EH (cell line): ENCODE measurements at regions not wholly inside any gene's neighbourhood (a gene's known extent, or its start where the extent isn't known, plus 50 kb on each side); places are given as distances from the start of the nearest gene placed in this dataset.
"Not testable (repeated sequence)": the region's sequence is repeated elsewhere in the genome, so short reads cannot be mapped to it uniquely, and the experiment has no call there.

ENCODE experiments used
- DNase-seq: peaks from one replicate; pipeline ENCODE4 v3.0.0-alpha.2; 2015; ENCODE audit warnings: low read depth

GRCh38 chr6:105537981-105538578, 135.2 kb upstream of the PREP start:
- no peak for DNase-seq

- no peak for DNase-seq
Measured at GRCh38 chr6:105536961-105537360, 134.1 kb upstream of the PREP start.

- no peak for DNase-seq
Measured at GRCh38 chr6:105533301-105533700, 130.4 kb upstream of the PREP start.

GRCh38 chr6:105526225-105526872, 123.5 kb upstream of the PREP start:
- DNase-seq, result no peak

- DNase-seq, result peak; percentile 32
Measured at GRCh38 chr6:105522626-105523322, 119.9 kb upstream of the PREP start.

- peak; percentile 39 for DNase-seq
Measured at GRCh38 chr6:105519954-105520353, 117.1 kb upstream of the PREP start.

- not testable (repeated sequence) for DNase-seq
Measured at GRCh38 chr6:105518993-105519392, 116.1 kb upstream of the PREP start.

- no peak for DNase-seq
Measured at GRCh38 chr6:105515054-105515453, 112.2 kb upstream of the PREP start.

- peak; percentile 18 for DNase-seq
Measured at GRCh38 chr6:105514306-105514705, 111.4 kb upstream of the PREP start.

- no peak for DNase-seq
Measured at GRCh38 chr6:105511639-105512038, 108.8 kb upstream of the PREP start.

- DNase-seq, result no peak
Measured at GRCh38 chr6:105510746-105511145, 107.9 kb upstream of the PREP start.

GRCh38 chr6:105509506-105510331, 106.8 kb upstream of the PREP start:
- peak; percentile 37 for DNase-seq

GRCh38 chr6:105507811-105508210, 104.9 kb upstream of the PREP start:
- DNase-seq, result peak; percentile 57

- no peak for DNase-seq
Measured at GRCh38 chr6:105504706-105505105, 101.8 kb upstream of the PREP start.

- DNase-seq, result no peak
Measured at GRCh38 chr6:105503641-105504040, 100.8 kb upstream of the PREP start.

- DNase-seq, result no peak
Measured at GRCh38 chr6:105501826-105502344, 99.0 kb upstream of the PREP start.

- DNase-seq, result peak; percentile 79
Measured at GRCh38 chr6:105501246-105501645, 98.4 kb upstream of the PREP start.

- no peak for DNase-seq
Measured at GRCh38 chr6:105500693-105501092, 97.8 kb upstream of the PREP start.

- no peak for DNase-seq
Measured at GRCh38 chr6:105499931-105500330, 97.0 kb upstream of the PREP start.

- DNase-seq, result no peak
Measured at GRCh38 chr6:105499136-105499870, 96.4 kb upstream of the PREP start.

- no peak for DNase-seq
Measured at GRCh38 chr6:105497549-105497948, 94.7 kb upstream of the PREP start.

GRCh38 chr6:105495515-105495914, 92.6 kb upstream of the PREP start:
- DNase-seq, result no peak
